Brain microvascular endothelial cell (primary cell): ENCODE measurements at regions not wholly inside any gene's neighbourhood (a gene's known extent, or its start where the extent isn't known, plus 50 kb on each side); places are given as distances from the start of the nearest gene placed in this dataset.

Experiments used
- DNase-seq: peaks from one replicate; pipeline ENCODE4 v3.0.0-alpha.2; 2020
- H3K27ac ChIP-seq: fragments of 250-450 bp; sonication (Bioruptor Pico); 2 replicates; pipeline ENCODE4 v1.5.1; 2020; ENCODE audit warnings: mild to moderate bottlenecking, moderate library complexity
- H3K27me3 ChIP-seq: fragments of 250-450 bp; sonication (Bioruptor Pico); replicated peaks from 2 replicates; pipeline ENCODE4 v1.5.1; 2020; ENCODE audit warnings: mild to moderate bottlenecking
- H3K36me3 ChIP-seq: fragments of 250-450 bp; sonication (Bioruptor Pico); replicated peaks from 2 replicates; pipeline ENCODE4 v1.5.1; 2020; ENCODE audit warnings: mild to moderate bottlenecking
- H3K4me3 ChIP-seq: 2 replicates; pipeline ENCODE4 v1.5.1; 2011; ENCODE audit warnings: low read depth, mild to moderate bottlenecking, control low read depth, low read length, moderate library complexity
- CTCF ChIP-seq: IDR thresholded peaks from 2 replicates; pipeline ENCODE4 v1.5.1; 2011; ENCODE audit warnings: low read depth, mild to moderate bottlenecking, moderate library complexity, low read length, control low read depth, inconsistent platforms; ENCODE audit errors: missing control alignments
- in situ Hi-C: cut with HindIII; loops from 2 replicates; pipeline ENCODE4 v1.10.0; 2017; ENCODE audit warnings: low sequenced_read_pairs, low pct_ligation_motif_present

- no peak overlapping the region for H3K27ac ChIP-seq
- no peak for TF ChIP-seq CTCF
- no peak for DNase-seq
- no peaks in the 10 kb centered on the region for H3K36me3 ChIP-seq
- H3K27me3 ChIP-seq, result no peaks in the 10 kb centered on the region
- no peak overlapping the region for H3K4me3 ChIP-seq
- in situ Hi-C loops, result no loop called here
These were observed 62.0 kb upstream of the ZC3H12C start for GRCh38 chr11:110031171-110031570.

GRCh38 chr11:110032259-110032658, 60.9 kb upstream of the ZC3H12C start:
- H3K27ac ChIP-seq, result no peak overlapping the region
- no peaks in the 10 kb centered on the region for H3K27me3 ChIP-seq
- H3K36me3 ChIP-seq, result no peaks in the 10 kb centered on the region
- no peak for DNase-seq
- in situ Hi-C loops, result no loop called here
- TF ChIP-seq CTCF, result no peak
- H3K4me3 ChIP-seq, result no peak overlapping the region

GRCh38 chr11:110032957-110033570, 60.1 kb upstream of the ZC3H12C start:
- Histone ChIP-seq H3K36me3 (no peaks in the 10 kb centered on the region), H3K4me3 (no peak overlapping the region), H3K27me3 (no peaks in the 10 kb centered on the region), H3K27ac (no peak overlapping the region)
- in situ Hi-C loops, result no loop called here
- DNase-seq, result no peak
- no peak for TF ChIP-seq CTCF

GRCh38 chr11:110034806-110035205, 58.4 kb upstream of the ZC3H12C start:
- Histone ChIP-seq H3K27ac (no peak overlapping the region), H3K4me3 (no peak overlapping the region), H3K36me3 (no peaks in the 10 kb centered on the region), H3K27me3 (no peaks in the 10 kb centered on the region)
- in situ Hi-C loops, result no loop called here
- TF ChIP-seq CTCF, result no peak
- DNase-seq, result no peak

GRCh38 chr11:110035357-110035756, 57.8 kb upstream of the ZC3H12C start:
- no peak for DNase-seq
- no peak overlapping the region for H3K4me3 ChIP-seq
- H3K27me3 ChIP-seq, result no peaks in the 10 kb centered on the region
- H3K36me3 ChIP-seq, result no peaks in the 10 kb centered on the region
- no peak overlapping the region for H3K27ac ChIP-seq
- in situ Hi-C loops, result no loop called here
- no peak for TF ChIP-seq CTCF

GRCh38 chr11:110038201-110038600, 55.0 kb upstream of the ZC3H12C start:
- no peaks in the 10 kb centered on the region for H3K27me3 ChIP-seq
- no peak overlapping the region for H3K4me3 ChIP-seq
- DNase-seq, result no peak
- TF ChIP-seq CTCF, result no peak
- H3K27ac ChIP-seq, result no peak overlapping the region
- in situ Hi-C loops, result no loop called here
- no peaks in the 10 kb centered on the region for H3K36me3 ChIP-seq
